Heart right ventricle (tissue), 16 donors: ENCODE measurements at regions not wholly inside any gene's neighbourhood (a gene's known extent, or its start where the extent isn't known, plus 50 kb on each side); places are given as distances from the start of the nearest gene placed in this dataset.

Experiments used
- ATAC-seq, 8 donors: fragments of 200-7000 bp; cut with Tn5 transposase; one replicate each; pipeline ENCODE4 v1.9.1; 2020; ENCODE audit warnings: mild to moderate bottlenecking in 8 of 8, moderate library complexity in 8 of 8, moderate number of reproducible peaks in 1 of 8
- DNase-seq, 2 donors: peaks; one replicate each; pipeline ENCODE4 v3.0.0-alpha.2; 2020
- H3K27ac ChIP-seq, 10 donors: fragments of 200-600 bp; sonication (generic) in 2 of 10; one replicate each; pipeline versions ENCODE4 v1.5.0 to v1.8.0; 2020 to 2022; ENCODE audit warnings: mild to moderate bottlenecking in 3 of 10
- H3K27me3 ChIP-seq, 7 donors: fragments of 200-600 bp; one replicate each; pipeline ENCODE4 v1.8.0; 2021 to 2022; ENCODE audit warnings: mild to moderate bottlenecking in 2 of 7
- H3K36me3 ChIP-seq, 9 donors: fragments of 200-600 bp; sonication (generic) in 1 of 9; one replicate each; pipeline versions ENCODE4 v1.5.0 to v1.8.0; 2020 to 2022; ENCODE audit warnings: mild to moderate bottlenecking in 2 of 9
- H3K4me1 ChIP-seq, 9 donors: fragments of 200-600 bp; sonication (generic) in 1 of 9; one replicate each; pipeline versions ENCODE4 v1.5.0 to v1.8.0; 2020 to 2022; ENCODE audit warnings: mild to moderate bottlenecking in 4 of 9
- H3K4me3 ChIP-seq, 10 donors: fragments of 200-600 bp; sonication (generic) in 2 of 10; one replicate each; pipeline versions ENCODE4 v1.5.0 to v1.8.0; 2020 to 2022; ENCODE audit warnings: mild to moderate bottlenecking in 7 of 10, moderate library complexity in 2 of 10
- H3K9me3 ChIP-seq, 11 donors: fragments of 200-600 bp in 10 of 11; sonication (generic) in 2 of 11; one replicate each; pipeline versions ENCODE4 v1.5.0 to v1.8.0; 2013 to 2022; ENCODE audit warnings: mild to moderate bottlenecking in 2 of 11, control low read depth in 1 of 11, moderate library complexity in 1 of 11
- WGBS, 2 donors: extraction: QIAGEN DNeasy Blood & Tissue Kit; methylation state at CpG; one replicate each; pipeline ENCODE4 v1.1.7; 2013; ENCODE audit warnings: inconsistent platforms in 1 of 2; 5-methylcytosine and 5-hydroxymethylcytosine counted together
- intact Hi-C, 10 donors: fragments of 100-400 bp; cut with DNase I; formaldehyde crosslinking; loops; one replicate each; pipeline versions ENCODE4 v1.11.1 to v1.14.2; 2022
- TF ChIP-seq, protein P1 (sequence below), 9 donors: fragments of 200-600 bp; sonication (generic) in 2 of 9; IDR thresholded peaks; one replicate each; pipeline versions ENCODE4 v1.5.0 to v1.8.0; 2021 to 2022; ENCODE audit warnings: antibody characterized with exemption in 9 of 9, mild to moderate bottlenecking in 5 of 9, moderate library complexity in 1 of 9
- donor health status: Arrhythmogenic right ventricular cardiomyopathy.
- donor health status: ischemic (EF 13 %, LVEDD 7.1; RV severe dilation, severe dysfunction).
- donor health status: healthy with polysubstance abuse.
- donor health status: DM: no; HTN: yes; CAD: no.
- donor health status: DM: no; HTN: no; CAD: no.
- donor health status: ischemic (EF 25% LVEDD 6.9; RV normal size, moderate dysfunction).
- donor health status: ischemic (EF 25% LVEDD 5.7; RV mildly dilated, moderate dysfunction).
- donor health status: healthy.
- donor health status: DM: yes; HTN: yes; CAD: no.
- donor health status: Ischemic cardiomyopathy.
- donor health status: ischemic (EF 35%, LVEDD 5.7; RV mildly dilated, moderate dysfunction).
- donor health status: nonischemic (EF 11% LVEDD 7.7; RV severe dilation, severe dysfunction).
- donor health status: DM: yes; HTN: yes; CAD: no.
- donor health status: PGD.
- donor health status: ischemic (EF 29% LVEDD 5.4; RV normal size, mild dysfunction).
- donor health status: nonischemic (EF 23%, LVEDD 6.1; RV moderate dilation, normal function).

DNA sequence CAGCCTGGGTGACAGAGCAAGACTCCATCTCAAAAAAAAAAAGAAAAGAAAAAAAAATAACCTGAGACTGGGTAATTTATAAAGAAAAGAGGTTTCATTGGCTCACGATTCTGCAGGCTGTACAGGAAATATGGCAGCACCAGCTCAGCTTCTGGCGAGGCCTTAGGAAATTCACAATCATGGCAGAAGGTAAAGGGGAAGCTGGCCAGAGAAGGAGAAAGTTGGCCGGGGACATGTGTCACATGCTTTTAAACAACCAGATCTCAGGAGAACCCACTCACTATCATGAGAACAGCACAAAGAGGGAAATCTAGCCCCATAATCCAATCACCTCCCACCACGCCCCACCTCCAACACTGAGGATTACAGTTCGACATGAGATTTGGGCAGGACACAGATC, 125.3 kb downstream of the DISP1 start:
- Histone ChIP-seq H3K9me3 (no peaks in the 10 kb centered on the region), H3K27ac (peak overlapping the region in 1 of 10 donors; percentile 1), H3K36me3 (peaks cover 0 to 25% (median 6%) of the 10 kb centered on the region in 9 donors), H3K4me1 (peaks cover 0 to 30% (median 6%) of the 10 kb centered on the region in 9 donors), H3K27me3 (no peaks in the 10 kb centered on the region), H3K4me3 (no peak overlapping the region)
- intact Hi-C loops = no loop called here
- 77 to 81% methylated on average over 5 of the region's 5 CpGs for WGBS, 2 donors
- DNase-seq = no peak
- no peak for ATAC-seq
- TF ChIP-seq, protein P1, sequence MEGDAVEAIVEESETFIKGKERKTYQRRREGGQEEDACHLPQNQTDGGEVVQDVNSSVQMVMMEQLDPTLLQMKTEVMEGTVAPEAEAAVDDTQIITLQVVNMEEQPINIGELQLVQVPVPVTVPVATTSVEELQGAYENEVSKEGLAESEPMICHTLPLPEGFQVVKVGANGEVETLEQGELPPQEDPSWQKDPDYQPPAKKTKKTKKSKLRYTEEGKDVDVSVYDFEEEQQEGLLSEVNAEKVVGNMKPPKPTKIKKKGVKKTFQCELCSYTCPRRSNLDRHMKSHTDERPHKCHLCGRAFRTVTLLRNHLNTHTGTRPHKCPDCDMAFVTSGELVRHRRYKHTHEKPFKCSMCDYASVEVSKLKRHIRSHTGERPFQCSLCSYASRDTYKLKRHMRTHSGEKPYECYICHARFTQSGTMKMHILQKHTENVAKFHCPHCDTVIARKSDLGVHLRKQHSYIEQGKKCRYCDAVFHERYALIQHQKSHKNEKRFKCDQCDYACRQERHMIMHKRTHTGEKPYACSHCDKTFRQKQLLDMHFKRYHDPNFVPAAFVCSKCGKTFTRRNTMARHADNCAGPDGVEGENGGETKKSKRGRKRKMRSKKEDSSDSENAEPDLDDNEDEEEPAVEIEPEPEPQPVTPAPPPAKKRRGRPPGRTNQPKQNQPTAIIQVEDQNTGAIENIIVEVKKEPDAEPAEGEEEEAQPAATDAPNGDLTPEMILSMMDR (IDR thresholded peaks at IDR 0.05) = no peak

DNA sequence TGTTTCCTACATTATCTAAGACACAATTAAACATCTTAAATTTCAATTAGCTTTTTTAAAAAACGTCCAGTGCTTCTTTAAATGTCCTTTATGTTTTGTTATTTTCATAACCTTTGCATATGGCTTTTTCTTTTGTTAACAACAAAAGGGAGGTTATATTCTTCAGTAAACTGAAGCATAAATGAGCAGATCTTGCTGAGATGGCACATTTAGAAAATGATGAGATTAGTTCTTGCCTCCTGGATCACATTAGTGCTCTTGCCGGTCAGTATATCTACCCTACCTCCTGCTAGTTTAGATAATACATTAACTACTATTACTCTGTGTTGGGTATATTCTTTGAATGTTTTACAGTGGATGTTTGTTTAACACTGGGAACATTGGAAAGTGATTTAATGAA, 126.1 kb downstream of the DISP1 start:
- Histone ChIP-seq H3K4me3 (no peak overlapping the region), H3K4me1 (peaks cover 0 to 31% (median 10%) of the 10 kb centered on the region in 9 donors), H3K27ac (peak overlapping the region in 1 of 10 donors; percentile 13), H3K27me3 (no peaks in the 10 kb centered on the region), H3K36me3 (peaks cover 0 to 26% (median 6%) of the 10 kb centered on the region in 9 donors), H3K9me3 (no peaks in the 10 kb centered on the region)
- intact Hi-C loops = no loop called here
- DNase-seq = no peak
- ATAC-seq = no peak
- 64 to 70% methylated on average over 2 of the region's 2 CpGs for WGBS, 2 donors
- TF ChIP-seq, protein P1 (IDR thresholded peaks at IDR 0.05) = no peak

GRCh38 chr1:222941425-222941824, 126.6 kb downstream of the DISP1 start:
- no peak overlapping the region for H3K4me3 ChIP-seq
- 95 to 98% methylated on average over 1 of the region's 1 CpG for WGBS, 2 donors
- TF ChIP-seq, protein P1 (IDR thresholded peaks at IDR 0.05) = no peak
- peaks cover 0 to 26% (median 6%) of the 10 kb centered on the region in 9 donors for H3K36me3 ChIP-seq
- H3K27ac ChIP-seq = peak overlapping the region in 1 of 10 donors; percentile 13
- DNase-seq (no peak), ATAC-seq (no peak)
- peaks cover 0 to 31% (median 10%) of the 10 kb centered on the region in 9 donors for H3K4me1 ChIP-seq
- no peaks in the 10 kb centered on the region for H3K9me3 ChIP-seq
- no peaks in the 10 kb centered on the region for H3K27me3 ChIP-seq
- intact Hi-C loops = no loop called here

GRCh38 chr1:222946436-222946835, 131.6 kb downstream of the DISP1 start:
- H3K27me3 ChIP-seq = no peaks in the 10 kb centered on the region
- DNase-seq = no peak
- H3K27ac ChIP-seq = no peak overlapping the region
- TF ChIP-seq, protein P1 (IDR thresholded peaks at IDR 0.05) = no peak
- H3K4me1 ChIP-seq = peaks cover 0 to 12% (median 4%) of the 10 kb centered on the region in 9 donors
- WGBS, 2 donors = 95 to 99% methylated on average over 1 of the region's 1 CpG
- H3K9me3 ChIP-seq = no peaks in the 10 kb centered on the region
- peaks cover 0 to 63% (median 6%) of the 10 kb centered on the region in 9 donors for H3K36me3 ChIP-seq
- intact Hi-C loops = no loop called here
- no peak for ATAC-seq
- H3K4me3 ChIP-seq = no peak overlapping the region
